GM12801 (cell line): ENCODE measurements at regions not wholly inside any gene's neighbourhood (a gene's known extent, or its start where the extent isn't known, plus 50 kb on each side); places are given as distances from the start of the nearest gene placed in this dataset.

Experiments
- CTCF ChIP-seq: IDR thresholded peaks from one replicate; pipeline ENCODE4 v1.5.1; 2011; ENCODE audit warnings: control low read depth; ENCODE audit not compliant: insufficient read length; ENCODE audit errors: extremely low read depth

DNA sequence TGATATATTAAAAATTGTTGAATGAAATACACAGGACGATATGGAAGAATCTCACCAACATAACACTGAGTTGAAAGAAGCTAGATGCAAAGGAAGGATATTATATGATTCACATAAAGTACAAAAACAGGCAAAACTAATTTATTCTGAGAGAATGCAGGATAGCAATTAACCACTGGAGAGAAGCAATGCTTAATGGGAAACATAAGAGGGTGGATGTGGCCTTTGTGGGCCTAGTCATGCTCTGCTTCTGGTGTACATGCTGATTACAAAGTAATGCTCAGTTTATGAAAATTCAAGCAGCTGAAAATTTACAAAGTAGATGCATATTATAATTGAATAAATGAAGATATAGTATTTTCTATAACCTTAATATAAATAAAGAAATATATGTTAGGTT, 326.4 kb upstream of the ADAMTS5 start:
- TF ChIP-seq CTCF = no peak

GRCh38 chr21:27292783-27293182, 325.9 kb upstream of the ADAMTS5 start:
- no peak for TF ChIP-seq CTCF

- no peak for TF ChIP-seq CTCF
Measured at GRCh38 chr21:27292229-27292628, 325.3 kb upstream of the ADAMTS5 start.

DNA sequence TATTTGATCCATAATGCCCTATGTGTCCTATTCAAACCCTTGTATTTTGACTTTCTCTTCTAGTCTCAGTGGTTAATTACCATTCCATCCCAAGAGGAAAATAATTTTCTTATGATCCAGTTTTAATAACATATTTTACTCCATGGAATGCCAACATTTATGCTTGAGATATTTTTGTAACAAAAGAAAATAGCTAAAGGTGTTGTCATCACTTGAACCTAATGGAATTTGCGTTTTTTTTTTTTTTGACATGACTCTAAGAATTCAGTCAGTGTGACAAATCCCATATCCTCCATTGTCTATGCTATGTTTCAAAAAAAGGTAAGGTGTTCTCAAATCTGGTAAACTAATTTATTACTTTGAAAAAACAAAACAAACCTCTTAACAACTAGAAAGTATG, 324.1 kb upstream of the ADAMTS5 start:
- no peak for TF ChIP-seq CTCF

- TF ChIP-seq CTCF = no peak
Measured at GRCh38 chr21:27290028-27290427, 323.1 kb upstream of the ADAMTS5 start.

GRCh38 chr21:27286760-27287159, 319.9 kb upstream of the ADAMTS5 start:
- no peak for TF ChIP-seq CTCF

DNA sequence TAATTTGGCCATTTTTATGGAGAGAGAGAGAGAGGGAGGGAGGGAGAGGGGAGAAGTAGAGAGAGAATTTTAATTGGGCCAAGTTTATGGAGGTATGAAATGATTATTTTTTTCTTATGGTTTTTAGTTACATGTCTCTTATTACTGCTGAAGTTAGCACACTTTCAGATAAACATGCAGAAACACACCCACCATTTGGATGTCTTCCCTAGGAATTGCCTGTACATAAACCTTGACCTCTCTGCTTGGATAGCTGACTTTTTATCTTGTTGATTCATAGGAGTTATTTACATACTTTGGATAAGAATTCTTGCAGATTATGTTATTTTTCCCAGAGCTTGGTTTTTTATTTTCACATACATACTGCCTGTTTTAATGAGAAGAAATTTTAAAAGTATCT, 310.2 kb upstream of the ADAMTS5 start:
- no peak for TF ChIP-seq CTCF
